ENCODE measurements at regions not wholly inside any gene's neighbourhood (a gene's known extent, or its start where the extent isn't known, plus 50 kb on each side); places are given as distances from the start of the nearest gene placed in this dataset.

DNA sequence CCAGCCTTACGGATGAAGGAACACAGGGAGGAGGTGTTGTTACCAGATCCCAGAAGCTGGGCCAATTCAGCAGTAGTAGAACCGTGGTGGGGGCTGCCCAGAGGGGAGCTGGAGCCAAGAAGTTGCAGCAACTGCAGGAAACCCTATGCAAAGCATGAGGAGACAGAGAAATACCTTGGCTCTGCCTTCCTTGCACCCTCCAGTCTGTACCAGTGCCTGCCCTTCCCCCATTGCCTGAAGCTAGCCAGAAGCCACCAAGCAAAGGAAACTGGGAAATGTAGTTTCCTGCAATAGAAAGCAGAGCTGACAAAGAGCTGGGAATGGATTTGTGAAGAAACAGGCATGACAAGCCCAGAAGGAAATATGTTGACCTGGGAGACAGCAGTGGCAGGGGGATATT, 108.7 kb upstream of the FUNDC1 start:
- Histone ChIP-seq H3K9me3 (ENCODE audit: control extremely low read depth in 1 of 3, control insufficient read depth in 2 of 3, insufficient read depth in 1 of 3, low read length in 2 of 3) (no peaks in the 10 kb centered on the region), H3K4me3 (ENCODE audit: control extremely low read depth in 1 of 5, extremely low read depth in 1 of 5, insufficient read depth in 1 of 5, low read depth in 2 of 5, low read length in 4 of 5) (no peak overlapping the region), H4K20me1 (ENCODE audit: control insufficient read depth, insufficient read depth, low read length, poor library complexity, severe bottlenecking) (no peaks in the 10 kb centered on the region), H3K27ac (ENCODE audit: low read length in 2 of 2) (no peak overlapping the region), H3K79me2 (ENCODE audit: control insufficient read depth, insufficient read depth, low read length) (no peaks in the 10 kb centered on the region), H3K4me1 (ENCODE audit: control insufficient read depth in 2 of 2, insufficient read depth in 2 of 2, low read length in 2 of 2) (no peaks in the 10 kb centered on the region), H3K9ac (ENCODE audit: low read length) (no peak overlapping the region), H3K36me3 (replicated peaks in 1 of 2; ENCODE audit: control extremely low read depth in 1 of 2, control insufficient read depth in 1 of 2, extremely low read depth in 1 of 2, insufficient read depth in 2 of 2, low read length in 1 of 2) (no peaks in the 10 kb centered on the region), H2AFZ (ENCODE audit: insufficient read depth, low read depth, low read length, poor library complexity, severe bottlenecking) (no peak overlapping the region), H3K4me2 (replicated peaks; ENCODE audit: low read depth, low read length, poor library complexity, severe bottlenecking) (no peak overlapping the region), H3K27me3 (replicated peaks in 1 of 4; ENCODE audit: control extremely low read depth in 1 of 4, control insufficient read depth in 3 of 4, insufficient read depth in 4 of 4, low read length in 3 of 4) (no peaks in the 10 kb centered on the region)
- ChIA-PET CTCF (no interaction called here), POLR2A (no interaction called here)
- H3K27me3 Mint-ChIP-seq, result no peaks in the 10 kb centered on the region
- no peaks in the 10 kb centered on the region for H3K9me3 Mint-ChIP-seq (ENCODE audit: insufficient read depth)
- no peak overlapping the region for H3K4me3 Mint-ChIP-seq
- no peaks in the 10 kb centered on the region for H3K4me1 Mint-ChIP-seq
- no peak for ATAC-seq (ENCODE audit: low read depth)
- TF ChIP-seq, protein P1, sequence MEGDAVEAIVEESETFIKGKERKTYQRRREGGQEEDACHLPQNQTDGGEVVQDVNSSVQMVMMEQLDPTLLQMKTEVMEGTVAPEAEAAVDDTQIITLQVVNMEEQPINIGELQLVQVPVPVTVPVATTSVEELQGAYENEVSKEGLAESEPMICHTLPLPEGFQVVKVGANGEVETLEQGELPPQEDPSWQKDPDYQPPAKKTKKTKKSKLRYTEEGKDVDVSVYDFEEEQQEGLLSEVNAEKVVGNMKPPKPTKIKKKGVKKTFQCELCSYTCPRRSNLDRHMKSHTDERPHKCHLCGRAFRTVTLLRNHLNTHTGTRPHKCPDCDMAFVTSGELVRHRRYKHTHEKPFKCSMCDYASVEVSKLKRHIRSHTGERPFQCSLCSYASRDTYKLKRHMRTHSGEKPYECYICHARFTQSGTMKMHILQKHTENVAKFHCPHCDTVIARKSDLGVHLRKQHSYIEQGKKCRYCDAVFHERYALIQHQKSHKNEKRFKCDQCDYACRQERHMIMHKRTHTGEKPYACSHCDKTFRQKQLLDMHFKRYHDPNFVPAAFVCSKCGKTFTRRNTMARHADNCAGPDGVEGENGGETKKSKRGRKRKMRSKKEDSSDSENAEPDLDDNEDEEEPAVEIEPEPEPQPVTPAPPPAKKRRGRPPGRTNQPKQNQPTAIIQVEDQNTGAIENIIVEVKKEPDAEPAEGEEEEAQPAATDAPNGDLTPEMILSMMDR (IDR thresholded peaks at IDR 0.05), result no peak
- no peak for TF ChIP-seq EZH2 (IDR thresholded peaks at IDR 0.05; ENCODE audit: borderline replicate concordance, insufficient read depth, low read depth, low read length, poor library complexity, severe bottlenecking)
- DNase-seq, result no peak
- WGBS (ENCODE audit: insufficient coverage), result no CpG with 5 or more reads among the region's 2 CpGs
- no peak overlapping the region for H3K27ac Mint-ChIP-seq
- intact Hi-C loops (cut with micrococcal nuclease), result no loop called here

GRCh38 chrX:44643723-44644122, 101.1 kb upstream of the FUNDC1 start:
- Histone ChIP-seq H2AFZ (ENCODE audit: insufficient read depth, low read depth, low read length, poor library complexity, severe bottlenecking) (no peak overlapping the region), H3K36me3 (replicated peaks in 1 of 2; ENCODE audit: control extremely low read depth in 1 of 2, control insufficient read depth in 1 of 2, extremely low read depth in 1 of 2, insufficient read depth in 2 of 2, low read length in 1 of 2) (no peaks in the 10 kb centered on the region), H4K20me1 (ENCODE audit: control insufficient read depth, insufficient read depth, low read length, poor library complexity, severe bottlenecking) (no peaks in the 10 kb centered on the region), H3K9ac (ENCODE audit: low read length) (no peak overlapping the region), H3K27me3 (replicated peaks in 1 of 4; ENCODE audit: control extremely low read depth in 1 of 4, control insufficient read depth in 3 of 4, insufficient read depth in 4 of 4, low read length in 3 of 4) (no peaks in the 10 kb centered on the region), H3K27ac (ENCODE audit: low read length in 2 of 2) (no peak overlapping the region), H3K9me3 (ENCODE audit: control extremely low read depth in 1 of 3, control insufficient read depth in 2 of 3, insufficient read depth in 1 of 3, low read length in 2 of 3) (no peaks in the 10 kb centered on the region), H3K79me2 (ENCODE audit: control insufficient read depth, insufficient read depth, low read length) (no peaks in the 10 kb centered on the region), H3K4me2 (replicated peaks; ENCODE audit: low read depth, low read length, poor library complexity, severe bottlenecking) (no peak overlapping the region), H3K4me1 (ENCODE audit: control insufficient read depth in 2 of 2, insufficient read depth in 2 of 2, low read length in 2 of 2) (no peaks in the 10 kb centered on the region), H3K4me3 (ENCODE audit: control extremely low read depth in 1 of 5, extremely low read depth in 1 of 5, insufficient read depth in 1 of 5, low read depth in 2 of 5, low read length in 4 of 5) (no peak overlapping the region)
- Mint-ChIP-seq H3K4me1 (no peaks in the 10 kb centered on the region), H3K9me3 (ENCODE audit: insufficient read depth) (no peaks in the 10 kb centered on the region), H3K27me3 (no peaks in the 10 kb centered on the region), H3K4me3 (no peak overlapping the region), H3K27ac (no peak overlapping the region)
- TF ChIP-seq, protein P1 (IDR thresholded peaks at IDR 0.05), result no peak
- no peak for TF ChIP-seq EZH2 (IDR thresholded peaks at IDR 0.05; ENCODE audit: borderline replicate concordance, insufficient read depth, low read depth, low read length, poor library complexity, severe bottlenecking)
- no peak for ATAC-seq (ENCODE audit: low read depth)
- CTCF ChIA-PET, result no interaction called here
- POLR2A ChIA-PET, result no interaction called here
- intact Hi-C loops (cut with micrococcal nuclease), result no loop called here
- DNase-seq, result no peak
- no CpG with 5 or more reads among the region's 5 CpGs for WGBS (ENCODE audit: insufficient coverage)
